GM18907 (cell line): ENCODE measurements at regions not wholly inside any gene's neighbourhood (a gene's known extent, or its start where the extent isn't known, plus 50 kb on each side); places are given as distances from the start of the nearest gene placed in this dataset.

Source experiments
- ATAC-seq: cut with Tn5 transposase; IDR thresholded peaks from one replicate; pipeline ENCODE4 v1.9.1; 2021; ENCODE audit warnings: mild to moderate bottlenecking, moderate library complexity; ENCODE audit not compliant: unreplicated experiment

DNA sequence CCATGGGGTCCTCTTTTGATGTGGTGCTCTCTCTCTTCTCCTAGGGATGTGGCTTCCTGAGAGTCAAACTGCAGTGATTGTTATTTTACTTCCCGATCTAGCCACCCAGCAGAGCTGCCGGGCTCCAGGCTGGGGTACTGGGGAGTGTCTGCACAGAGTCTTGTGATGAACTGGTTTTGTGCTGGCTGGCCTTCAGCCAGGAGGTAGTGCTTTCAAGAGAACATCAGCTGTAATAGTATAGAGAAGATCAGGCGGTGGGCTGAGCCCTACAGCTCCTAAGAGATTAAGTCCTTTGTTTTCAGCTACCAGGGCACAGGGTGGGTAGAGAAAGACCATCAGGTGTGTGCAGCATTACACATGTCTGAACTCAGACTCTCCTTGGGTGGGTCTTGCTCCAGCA, 59.0 kb upstream of the AGTR2 start:
- peak; percentile 22 for ATAC-seq

DNA sequence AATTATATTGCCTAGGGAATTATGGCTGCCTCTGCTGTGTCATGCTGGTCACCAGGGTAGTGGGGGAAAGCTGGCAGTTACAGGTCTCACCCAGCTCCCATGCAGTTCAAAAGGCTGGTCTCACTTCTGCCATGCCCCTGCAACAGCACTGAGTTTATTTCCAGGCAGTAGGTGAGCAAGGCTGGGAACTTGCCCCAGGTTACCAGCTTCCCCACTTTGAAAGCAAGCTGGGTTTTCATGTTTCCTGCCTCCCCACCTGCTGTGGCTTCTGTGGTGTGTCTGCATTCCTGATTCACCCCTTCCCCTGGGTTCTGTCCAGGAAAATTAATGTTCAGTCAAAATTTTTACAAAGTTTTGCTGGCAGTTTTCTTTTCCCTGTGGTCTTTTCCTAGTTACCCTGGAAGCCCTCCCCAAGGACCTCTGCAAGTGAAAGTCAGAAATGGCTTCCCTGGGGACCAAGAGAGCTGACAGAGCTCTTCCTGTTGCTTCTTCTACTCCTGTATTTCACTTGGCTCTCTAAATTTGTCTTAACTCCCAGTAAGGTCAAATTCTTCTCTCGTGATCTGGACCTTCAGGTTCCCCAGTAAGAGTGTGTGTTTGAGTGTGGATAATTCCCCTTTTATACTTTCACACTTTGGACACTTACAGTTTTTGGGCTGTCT, 58.5 kb upstream of the AGTR2 start:
- ATAC-seq: peak; percentile 74

DNA sequence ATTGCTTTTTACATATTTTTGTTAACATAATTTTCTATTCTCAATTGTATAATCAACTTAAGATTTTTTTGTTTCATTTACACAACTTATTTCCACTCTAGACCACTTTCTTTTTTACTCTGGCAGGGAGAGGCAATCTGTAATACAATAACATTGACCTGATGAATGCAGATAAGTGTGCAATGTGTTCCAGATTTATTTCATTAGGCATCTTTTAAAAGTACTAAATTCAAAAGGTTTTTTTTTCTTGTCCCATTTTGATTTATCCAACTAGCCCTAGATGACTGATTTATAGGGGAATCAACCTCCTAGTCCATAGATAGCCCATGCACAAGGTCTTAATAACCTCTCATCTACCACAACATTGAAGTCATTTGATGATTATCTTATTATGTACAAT, 55.5 kb upstream of the AGTR2 start:
- no peak for ATAC-seq
